Adrenal gland (tissue), 9 donors: ENCODE measurements at regions not wholly inside any gene's neighbourhood (a gene's known extent, or its start where the extent isn't known, plus 50 kb on each side); places are given as distances from the start of the nearest gene placed in this dataset.
"Not testable (repeated sequence)": the region's sequence is repeated elsewhere in the genome, so short reads cannot be mapped to it uniquely, and the experiment has no call there.

Experiments used
- DNase-seq, 7 donors: peaks; one replicate each; pipeline ENCODE4 v3.0.0-alpha.2; 2019 to 2020
- H3K27ac ChIP-seq, 5 donors: fragments of 200-600 bp; sonication (generic) in 4 of 5; 1 replicate in 3 of 5; 2 replicates in 2 of 5; pipeline versions ENCODE4 v1.5.1 to v1.8.0; 2016 to 2020; ENCODE audit warnings: mild to moderate bottlenecking in 1 of 5
- H3K27me3 ChIP-seq: fragments of 200-600 bp; 2 replicates; pipeline ENCODE4 v1.8.0; 2021
- H3K36me3 ChIP-seq, 2 donors: fragments of 200-600 bp; replicated peaks in 1 of 2; 1 replicate in 1 of 2; 2 replicates in 1 of 2; pipeline versions ENCODE4 v1.5.1 to v1.8.0; 2018 to 2022
- H3K4me1 ChIP-seq, 2 donors: fragments of 200-600 bp; replicated peaks in 1 of 2; 1 replicate in 1 of 2; 2 replicates in 1 of 2; pipeline versions ENCODE4 v1.5.1 to v1.8.0; 2018 to 2021
- H3K4me3 ChIP-seq, 4 donors: fragments of 200-600 bp; sonication (generic) in 3 of 4; one replicate each; pipeline ENCODE4 v1.5.1; 2016 to 2018
- H3K9me3 ChIP-seq, 3 donors: fragments of 200-600 bp; sonication (generic) in 1 of 3; replicated peaks in 1 of 3; 1 replicate in 2 of 3; 2 replicates in 1 of 3; pipeline versions ENCODE4 v1.5.1 to v1.8.0; 2016 to 2021
- CTCF ChIP-seq, 6 experiments: fragments of 450-650 bp in 4 of 6; fragments of 200-600 bp in 2 of 6; sonication (generic) in 1 of 6; IDR thresholded peaks; 1 replicate in 5 of 6; 2 replicates in 1 of 6; pipeline versions ENCODE4 v1.5.1 to v1.8.0; 2016 to 2021; ENCODE audit warnings: antibody characterized with exemption in 6 of 6, mild to moderate bottlenecking in 2 of 6, moderate library complexity in 1 of 6
- POLR2A ChIP-seq, 2 donors: fragments of 450-650 bp; IDR thresholded peaks; one replicate each; pipeline ENCODE4 v1.6.1; 2017; ENCODE audit warnings: antibody characterized with exemption in 2 of 2, mild to moderate bottlenecking in 2 of 2, moderate library complexity in 1 of 2
- WGBS, 4 donors: extraction: QIAGEN DNeasy Blood & Tissue Kit in 2 of 4; methylation state at CpG; one replicate each; pipeline versions ENCODE4 v1.1.5 to v1.1.7; 2013 to 2017; 5-methylcytosine and 5-hydroxymethylcytosine counted together
- intact Hi-C, 2 donors: fragments of 100-400 bp; cut with DNase I; formaldehyde crosslinking; loops; one replicate each; pipeline versions ENCODE4 v1.14.1 to v1.15.0; 2022 to 2023
- donor health status: healthy with polysubstance abuse.
- donor health status: Bipolar disorder and iron deficiency.
- donor health status: DM: yes; HTN: yes; CAD: no.
- donor health status: DM: no; HTN: no; CAD: no.
- donor health status: DM: no; HTN: no; CAD: no.

GRCh38 chrX:8042304-8042703 is 115.1 kb upstream of the PNPLA4 start:
- 89 to 97% (median 91%) methylated on average over 1 of the region's 1 CpG for WGBS, 4 donors
- intact Hi-C loops: no loop called here
- no peak for DNase-seq

DNA sequence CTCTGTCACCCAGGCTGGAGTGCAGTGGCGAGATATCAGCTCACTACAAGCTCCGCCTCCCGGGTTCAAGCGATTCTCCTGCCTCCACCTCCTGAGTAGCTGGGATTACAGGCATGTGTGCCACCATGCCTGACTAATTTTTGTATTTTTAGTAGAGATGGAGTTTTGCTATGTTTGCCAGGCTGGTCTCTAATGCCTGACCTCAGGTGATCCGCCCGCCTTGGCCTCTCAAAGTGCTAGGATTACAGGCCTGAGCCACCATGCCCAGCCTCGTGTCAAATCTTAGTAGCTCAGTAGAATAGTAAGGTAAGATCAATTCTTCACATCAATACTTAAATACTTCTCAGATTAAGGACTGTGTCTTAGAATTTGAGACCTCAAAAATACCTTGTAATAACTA is 112.5 kb upstream of the PNPLA4 start:
- H3K4me1 ChIP-seq, intact Hi-C loops, DNase-seq, H3K27me3 ChIP-seq, H3K36me3 ChIP-seq, H3K4me3 ChIP-seq, H3K27ac ChIP-seq, H3K9me3 ChIP-seq: not testable (repeated sequence)
- 88 to 97% (median 93%) methylated on average over 6 to 7 of the region's 7 CpGs for WGBS, 4 donors

More at GRCh38 chrX:8042304-8042703, 115.1 kb upstream of the PNPLA4 start:
- no peak overlapping the region for H3K4me3 ChIP-seq
- peak in 1 of 6 experiments; percentile 27 for TF ChIP-seq CTCF (IDR thresholded peaks at IDR 0.05)
- no peak for TF ChIP-seq POLR2A (IDR thresholded peaks at IDR 0.05)
- no peaks in the 10 kb centered on the region for H3K36me3 ChIP-seq
- no peaks in the 10 kb centered on the region for H3K27me3 ChIP-seq
- H3K27ac ChIP-seq: no peak overlapping the region
- H3K9me3 ChIP-seq: no peaks in the 10 kb centered on the region
- H3K4me1 ChIP-seq: no peaks in the 10 kb centered on the region

DNA sequence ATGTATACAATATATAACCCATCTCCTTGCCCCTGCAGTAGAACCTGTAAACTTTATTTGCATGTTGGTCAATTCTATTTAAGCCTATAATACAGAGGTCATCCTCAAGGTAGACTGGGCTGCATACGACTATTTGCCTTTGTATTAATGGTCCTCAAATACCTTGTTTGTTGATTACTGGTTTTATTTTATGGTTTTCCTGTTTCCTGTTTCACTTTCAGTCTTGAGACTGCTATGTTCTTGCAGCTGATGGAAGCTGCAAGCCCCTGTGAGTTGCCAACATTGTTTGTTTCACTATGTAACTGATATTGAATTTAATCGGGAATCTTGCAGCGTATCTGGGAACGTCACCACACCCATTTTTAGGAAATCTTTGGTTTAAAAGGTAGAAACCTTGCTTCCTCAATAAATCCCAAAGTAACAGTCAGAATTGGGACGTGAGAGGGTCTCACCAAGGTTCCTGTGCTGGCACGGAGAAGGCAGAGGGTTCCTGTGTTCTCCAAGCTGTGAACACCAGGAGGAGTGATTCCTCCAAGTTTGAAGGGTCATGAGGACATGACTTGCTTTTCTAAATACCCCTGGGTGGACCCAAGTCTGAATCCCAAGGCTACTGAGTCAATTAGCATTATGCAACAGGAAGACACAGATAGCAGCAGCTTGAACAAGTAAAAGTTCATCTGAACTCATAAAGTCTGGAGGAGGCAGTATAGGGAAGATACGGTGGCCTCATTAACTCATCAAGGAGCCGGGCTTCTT is 110.6 kb upstream of the PNPLA4 start:
- Histone ChIP-seq H3K9me3 (no peaks in the 10 kb centered on the region), H3K27me3 (no peaks in the 10 kb centered on the region), H3K27ac (no peak overlapping the region), H3K36me3 (no peaks in the 10 kb centered on the region), H3K4me1 (no peaks in the 10 kb centered on the region), H3K4me3 (no peak overlapping the region)
- DNase-seq: no peak
- TF ChIP-seq CTCF (IDR thresholded peaks at IDR 0.05): no peak
- TF ChIP-seq POLR2A (IDR thresholded peaks at IDR 0.05): no peak
- WGBS, 4 donors: 51 to 80% (median 69%) methylated on average over 6 to 8 of the region's 8 CpGs
- intact Hi-C loops: no loop called here

DNA sequence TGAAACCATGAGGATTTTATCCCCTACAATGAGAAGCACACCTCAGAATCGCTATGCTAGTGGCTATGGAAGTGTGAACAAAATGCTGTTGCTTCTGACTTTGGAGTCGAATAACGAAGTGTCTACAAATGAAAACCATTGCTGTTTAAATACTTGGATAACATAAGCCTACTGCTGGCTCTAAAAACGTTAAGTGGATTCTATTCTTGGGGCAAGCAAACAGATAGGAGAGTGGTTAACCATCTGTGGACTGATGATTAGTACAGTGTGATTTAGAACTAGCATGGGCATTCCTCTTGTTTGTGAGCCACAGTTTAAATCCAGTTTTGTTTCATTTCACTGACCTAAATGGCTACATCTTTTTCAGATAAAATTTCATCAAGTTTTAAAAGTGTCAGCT is 109.7 kb upstream of the PNPLA4 start:
- 71 to 78% (median 77%) methylated on average over 4 of the region's 4 CpGs for WGBS, 4 donors
- H3K9me3 ChIP-seq: no peaks in the 10 kb centered on the region
- TF ChIP-seq CTCF (IDR thresholded peaks at IDR 0.05) (no peak), POLR2A (IDR thresholded peaks at IDR 0.05) (no peak)
- H3K4me3 ChIP-seq: no peak overlapping the region
- H3K4me1 ChIP-seq: no peaks in the 10 kb centered on the region
- no peaks in the 10 kb centered on the region for H3K27me3 ChIP-seq
- DNase-seq: no peak
- intact Hi-C loops: no loop called here
- no peak overlapping the region for H3K27ac ChIP-seq
- no peaks in the 10 kb centered on the region for H3K36me3 ChIP-seq

DNA sequence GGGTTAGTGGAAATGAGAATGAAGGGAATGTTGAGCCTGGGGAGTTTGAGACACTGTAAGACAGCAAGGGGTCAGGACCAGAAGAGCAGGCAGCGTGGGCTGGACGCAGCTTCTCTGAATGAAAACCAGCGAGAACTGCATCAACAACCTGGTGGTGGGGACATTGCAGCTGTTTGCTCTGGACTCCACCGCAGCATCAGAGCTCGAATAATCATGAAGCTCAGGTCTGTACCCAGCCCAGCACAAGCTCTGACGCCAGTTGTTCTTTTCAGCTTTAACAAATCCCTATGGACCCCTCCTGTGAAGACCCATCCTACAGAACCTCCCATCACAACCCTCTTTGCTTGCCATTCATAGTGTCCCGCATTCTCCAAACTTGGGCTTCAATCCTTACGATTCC is 106.8 kb upstream of the PNPLA4 start:
- no peak overlapping the region for H3K4me3 ChIP-seq
- no peak overlapping the region for H3K27ac ChIP-seq
- no peaks in the 10 kb centered on the region for H3K4me1 ChIP-seq
- no peaks in the 10 kb centered on the region for H3K27me3 ChIP-seq
- H3K36me3 ChIP-seq: no peaks in the 10 kb centered on the region
- H3K9me3 ChIP-seq: no peaks in the 10 kb centered on the region
- no peak for DNase-seq
- TF ChIP-seq POLR2A (IDR thresholded peaks at IDR 0.05): no peak
- intact Hi-C loops: no loop called here
- 81 to 91% (median 85%) methylated on average over 7 to 8 of the region's 8 CpGs for WGBS, 4 donors
